ENCODE measurements at regions not wholly inside any gene's neighbourhood (a gene's known extent, or its start where the extent isn't known, plus 50 kb on each side); places are given as distances from the start of the nearest gene placed in this dataset.

DNA sequence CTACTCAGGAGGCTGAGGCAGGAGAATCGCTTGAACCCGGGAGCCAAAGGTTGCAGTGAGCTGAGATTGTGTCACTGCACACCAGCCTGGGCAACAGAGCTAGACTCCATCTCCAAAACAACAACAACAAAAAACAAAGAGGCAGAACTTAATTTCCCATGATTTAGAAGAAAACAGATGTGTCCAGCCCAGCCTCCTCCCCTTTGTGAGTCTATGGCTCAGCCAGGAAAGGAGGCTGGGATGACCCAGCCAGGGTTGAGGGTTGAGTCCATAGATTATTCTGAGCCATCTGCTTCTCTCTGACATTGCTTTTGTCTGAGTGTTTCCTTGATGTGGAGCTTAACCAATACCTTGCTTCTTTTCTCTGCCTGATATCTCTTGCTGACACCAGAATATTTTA, 994.1 kb downstream of the TYW1 start:
- Histone ChIP-seq H3K27me3 (no peaks in the 10 kb centered on the region), H3K27ac (no peak overlapping the region), H3K4me3 (no peak overlapping the region), H3K9me3 (no peaks in the 10 kb centered on the region), H3K36me3 (no peaks in the 10 kb centered on the region), H3K4me1 (no peaks in the 10 kb centered on the region)
- WGBS, 2 donors = 92 to 100% methylated on average over 2 of the region's 2 CpGs
- ATAC-seq (ENCODE audit: low FRiP score in 2 of 2) (no peak), DNase-seq (no peak)
- TF ChIP-seq EP300 (IDR thresholded peaks at IDR 0.05) (no peak), POLR2AphosphoS5 (IDR thresholded peaks at IDR 0.05) (no peak), POLR2A (IDR thresholded peaks at IDR 0.05) (no peak)
- TF ChIP-seq, protein P1, sequence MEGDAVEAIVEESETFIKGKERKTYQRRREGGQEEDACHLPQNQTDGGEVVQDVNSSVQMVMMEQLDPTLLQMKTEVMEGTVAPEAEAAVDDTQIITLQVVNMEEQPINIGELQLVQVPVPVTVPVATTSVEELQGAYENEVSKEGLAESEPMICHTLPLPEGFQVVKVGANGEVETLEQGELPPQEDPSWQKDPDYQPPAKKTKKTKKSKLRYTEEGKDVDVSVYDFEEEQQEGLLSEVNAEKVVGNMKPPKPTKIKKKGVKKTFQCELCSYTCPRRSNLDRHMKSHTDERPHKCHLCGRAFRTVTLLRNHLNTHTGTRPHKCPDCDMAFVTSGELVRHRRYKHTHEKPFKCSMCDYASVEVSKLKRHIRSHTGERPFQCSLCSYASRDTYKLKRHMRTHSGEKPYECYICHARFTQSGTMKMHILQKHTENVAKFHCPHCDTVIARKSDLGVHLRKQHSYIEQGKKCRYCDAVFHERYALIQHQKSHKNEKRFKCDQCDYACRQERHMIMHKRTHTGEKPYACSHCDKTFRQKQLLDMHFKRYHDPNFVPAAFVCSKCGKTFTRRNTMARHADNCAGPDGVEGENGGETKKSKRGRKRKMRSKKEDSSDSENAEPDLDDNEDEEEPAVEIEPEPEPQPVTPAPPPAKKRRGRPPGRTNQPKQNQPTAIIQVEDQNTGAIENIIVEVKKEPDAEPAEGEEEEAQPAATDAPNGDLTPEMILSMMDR (IDR thresholded peaks at IDR 0.05) = no peak

DNA sequence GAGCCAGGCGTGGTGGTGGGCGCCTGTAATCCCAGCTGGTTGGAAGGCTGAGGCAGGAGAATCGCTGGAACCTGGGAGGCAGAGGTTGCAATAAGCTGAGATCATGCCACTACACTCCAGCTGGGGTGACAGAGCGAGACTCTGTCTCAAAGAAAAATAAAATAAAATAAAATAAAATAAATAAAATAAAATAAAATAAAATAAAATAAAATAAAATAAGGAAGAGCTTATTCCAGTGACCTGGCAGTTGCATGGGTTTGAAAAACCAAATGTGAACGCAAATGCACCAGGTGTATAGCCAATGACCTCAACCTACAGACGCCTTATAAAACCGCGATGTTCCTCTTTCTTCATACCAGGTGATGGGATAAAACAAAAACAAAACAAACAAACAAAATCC, 995.7 kb downstream of the TYW1 start:
- Histone ChIP-seq H3K4me3 (no peak overlapping the region), H3K27me3 (no peaks in the 10 kb centered on the region), H3K27ac (no peak overlapping the region), H3K4me1 (no peaks in the 10 kb centered on the region), H3K9me3 (no peaks in the 10 kb centered on the region), H3K36me3 (no peaks in the 10 kb centered on the region)
- no peak for ATAC-seq (ENCODE audit: low FRiP score in 2 of 2)
- no peak for DNase-seq
- 91 to 93% methylated on average over 8 of the region's 8 CpGs for WGBS, 2 donors
- no peak for TF ChIP-seq POLR2A (IDR thresholded peaks at IDR 0.05)
- no peak for TF ChIP-seq EP300 (IDR thresholded peaks at IDR 0.05)
- TF ChIP-seq POLR2AphosphoS5 (IDR thresholded peaks at IDR 0.05) = no peak
- TF ChIP-seq, protein P1 (IDR thresholded peaks at IDR 0.05) = no peak

DNA sequence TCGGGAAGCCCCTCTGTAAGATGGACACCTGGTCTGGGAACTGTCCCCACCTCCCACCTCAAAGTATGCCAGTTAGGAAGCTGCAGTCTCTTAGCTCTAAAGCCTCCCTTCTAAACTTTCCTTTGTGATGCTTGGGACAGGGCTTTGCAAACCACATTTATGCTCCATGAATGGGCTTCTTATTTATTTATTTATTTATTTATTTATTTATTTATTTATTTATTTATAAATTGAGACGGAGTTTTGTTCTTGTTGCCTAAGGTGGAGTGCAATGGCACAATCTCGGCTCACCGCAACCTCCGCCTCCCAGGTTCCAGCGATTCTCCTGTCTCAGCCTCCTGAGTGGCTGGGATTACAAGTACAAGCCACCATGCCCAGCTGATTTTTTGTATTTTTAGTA, 1009.4 kb downstream of the TYW1 start:
- no peak overlapping the region for H3K27ac ChIP-seq
- DNase-seq (no peak), ATAC-seq (ENCODE audit: low FRiP score in 2 of 2) (no peak)
- no peaks in the 10 kb centered on the region for H3K36me3 ChIP-seq
- H3K9me3 ChIP-seq = no peaks in the 10 kb centered on the region
- no peaks in the 10 kb centered on the region for H3K27me3 ChIP-seq
- TF ChIP-seq POLR2AphosphoS5 (IDR thresholded peaks at IDR 0.05) (no peak), EP300 (IDR thresholded peaks at IDR 0.05) (no peak), POLR2A (IDR thresholded peaks at IDR 0.05) (no peak)
- TF ChIP-seq, protein P1 (IDR thresholded peaks at IDR 0.05) = no peak
- 92 to 95% methylated on average over 6 of the region's 6 CpGs for WGBS, 2 donors
- no peaks in the 10 kb centered on the region for H3K4me1 ChIP-seq
- no peak overlapping the region for H3K4me3 ChIP-seq

DNA sequence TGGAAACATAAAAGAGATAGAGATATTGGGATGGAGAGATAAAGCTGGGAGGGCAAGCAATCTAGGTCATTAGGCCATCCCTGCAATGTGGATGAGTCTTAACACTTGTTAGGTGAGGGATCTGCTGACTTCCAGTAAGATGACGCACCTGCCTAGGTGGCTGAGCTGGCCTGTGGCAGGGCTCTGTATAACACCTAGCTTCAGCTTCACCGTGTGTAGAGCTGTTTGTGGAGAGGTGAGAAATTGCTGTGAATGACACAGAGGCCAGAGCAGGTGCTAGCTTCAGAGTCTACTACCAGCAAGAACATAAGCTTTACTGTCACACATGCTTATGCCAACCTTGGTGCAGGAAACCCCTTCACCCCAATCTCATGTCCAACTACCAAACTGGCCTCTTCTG, 1010.0 kb downstream of the TYW1 start:
- Histone ChIP-seq H3K36me3 (no peaks in the 10 kb centered on the region), H3K9me3 (no peaks in the 10 kb centered on the region), H3K27ac (no peak overlapping the region), H3K4me1 (no peaks in the 10 kb centered on the region), H3K27me3 (no peaks in the 10 kb centered on the region), H3K4me3 (no peak overlapping the region)
- DNase-seq (no peak), ATAC-seq (ENCODE audit: low FRiP score in 2 of 2) (no peak)
- no peak for TF ChIP-seq POLR2A (IDR thresholded peaks at IDR 0.05)
- no peak for TF ChIP-seq POLR2AphosphoS5 (IDR thresholded peaks at IDR 0.05)
- WGBS, 2 donors = 47 to 82% methylated on average over 2 of the region's 2 CpGs

DNA sequence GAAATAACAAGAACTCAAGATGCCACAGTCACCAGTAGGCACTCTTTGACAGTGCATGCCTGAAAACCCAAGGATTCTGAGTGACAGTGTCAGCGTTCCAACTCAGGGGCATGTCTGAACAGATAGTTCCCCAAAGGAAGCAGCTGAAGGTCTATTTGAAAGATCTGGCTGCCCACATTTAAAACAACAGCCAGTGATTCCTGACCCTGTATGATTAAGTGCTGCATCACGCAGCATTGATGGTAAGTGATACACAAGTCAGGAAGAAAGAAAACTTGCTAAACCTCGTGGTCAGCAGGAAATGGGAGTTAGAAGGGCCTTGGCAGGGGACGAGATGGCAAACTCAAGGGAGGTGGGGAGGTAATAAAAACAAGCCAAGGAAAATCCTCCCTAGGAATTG, 1013.1 kb downstream of the TYW1 start:
- no peaks in the 10 kb centered on the region for H3K4me1 ChIP-seq
- H3K27ac ChIP-seq = no peak overlapping the region
- no peaks in the 10 kb centered on the region for H3K9me3 ChIP-seq
- no peaks in the 10 kb centered on the region for H3K36me3 ChIP-seq
- H3K27me3 ChIP-seq = no peaks in the 10 kb centered on the region
- H3K4me3 ChIP-seq = no peak overlapping the region
- TF ChIP-seq EP300 (IDR thresholded peaks at IDR 0.05) = no peak
- no peak for TF ChIP-seq POLR2A (IDR thresholded peaks at IDR 0.05)
- ATAC-seq (ENCODE audit: low FRiP score in 2 of 2) = no peak
- WGBS, 2 donors = 35 to 37% methylated on average over 3 to 4 of the region's 4 CpGs
- DNase-seq = no peak

DNA sequence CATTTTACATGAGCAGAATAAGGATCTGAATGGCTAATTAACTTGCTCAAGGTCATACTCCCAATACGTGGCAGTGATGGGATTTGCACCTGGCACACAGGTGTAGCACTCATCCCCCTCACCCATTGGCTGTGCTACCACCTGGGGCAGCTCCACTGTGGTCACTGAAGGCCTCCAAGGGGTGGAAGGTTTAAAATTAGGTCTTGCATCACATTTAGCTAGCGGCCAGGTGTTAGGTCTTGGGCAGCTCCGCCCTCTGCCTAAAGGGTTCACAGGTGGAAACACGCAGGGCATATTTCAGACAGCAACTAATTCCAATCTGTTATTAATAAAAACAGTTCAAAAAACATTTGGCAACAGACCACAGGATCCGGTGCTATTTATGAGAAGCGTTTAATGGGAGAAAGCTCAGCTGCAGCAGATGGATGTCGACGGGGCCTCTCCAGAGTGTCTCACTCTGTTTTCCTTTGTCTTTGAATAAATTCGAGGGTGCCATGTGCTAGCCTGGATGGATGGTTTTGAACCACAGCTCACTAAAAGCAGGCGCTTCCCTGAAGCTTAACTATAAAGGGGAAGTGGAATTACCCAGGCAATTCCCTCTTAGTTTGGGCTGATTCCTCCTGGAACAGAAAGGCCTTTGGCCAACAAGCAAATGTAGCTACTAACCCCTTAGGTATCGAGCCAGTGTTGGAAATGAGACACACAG, 1017.6 kb downstream of the TYW1 start:
- no peaks in the 10 kb centered on the region for H3K36me3 ChIP-seq
- no peak overlapping the region for H3K4me3 ChIP-seq
- WGBS, 2 donors = 75 to 80% methylated on average over 10 to 11 of the region's 11 CpGs
- no peaks in the 10 kb centered on the region for H3K27me3 ChIP-seq
- no peak overlapping the region for H3K27ac ChIP-seq
- no peaks in the 10 kb centered on the region for H3K4me1 ChIP-seq
- H3K9me3 ChIP-seq = no peaks in the 10 kb centered on the region
- peak in 1 of 2 donors; percentile 41 for ATAC-seq (ENCODE audit: low FRiP score in 2 of 2)
- DNase-seq = no peak
- no peak for TF ChIP-seq POLR2A (IDR thresholded peaks at IDR 0.05)
- no peak for TF ChIP-seq EP300 (IDR thresholded peaks at IDR 0.05)
- TF ChIP-seq, protein P1 (IDR thresholded peaks at IDR 0.05) = no peak
- no peak for TF ChIP-seq POLR2AphosphoS5 (IDR thresholded peaks at IDR 0.05)
